22Rv1 (cell line): ENCODE measurements at regions not wholly inside any gene's neighbourhood (a gene's known extent, or its start where the extent isn't known, plus 50 kb on each side); places are given as distances from the start of the nearest gene placed in this dataset.

ENCODE experiments used
- CTCF ChIP-seq: fragments of 450-650 bp; IDR thresholded peaks from 2 replicates; pipeline ENCODE4 v1.5.1; 2017; ENCODE audit warnings: mild to moderate bottlenecking
- ZFX ChIP-seq: fragments of 450-650 bp; IDR thresholded peaks from 2 replicates; pipeline ENCODE4 v1.6.1; 2017; ENCODE audit warnings: antibody characterized with exemption, borderline replicate concordance

- no peak for TF ChIP-seq CTCF
- no peak for TF ChIP-seq ZFX
Observed at GRCh38 chr20:40431112-40431511, 257.9 kb downstream of the MAFB start.
